GM21390 (cell line): ENCODE measurements at regions not wholly inside any gene's neighbourhood (a gene's known extent, or its start where the extent isn't known, plus 50 kb on each side); places are given as distances from the start of the nearest gene placed in this dataset.
"Not testable (repeated sequence)": the region's sequence is repeated elsewhere in the genome, so short reads cannot be mapped to it uniquely, and the experiment has no call there.

ENCODE experiments used
- ATAC-seq: cut with Tn5 transposase; IDR thresholded peaks from one replicate; pipeline ENCODE4 v1.9.1; 2021; ENCODE audit not compliant: unreplicated experiment

DNA sequence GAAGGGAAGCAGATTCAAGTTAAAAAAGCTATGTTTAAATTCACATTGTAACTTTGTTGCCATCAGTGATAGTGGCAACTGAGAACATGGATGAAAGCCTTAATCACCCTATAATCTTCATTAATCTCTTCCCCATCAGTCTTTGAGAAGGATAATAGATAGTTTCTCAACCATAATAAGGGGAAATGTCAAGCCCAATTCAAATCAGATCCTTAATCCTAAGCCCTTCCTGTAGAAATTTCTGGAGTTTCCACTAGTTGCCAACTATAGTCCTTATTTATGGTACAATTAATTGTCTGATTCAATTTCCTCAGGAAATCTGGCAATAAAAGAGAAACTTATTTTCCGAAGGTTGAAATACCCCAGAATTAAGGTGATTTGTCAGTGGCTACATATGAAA lies 431.8 kb downstream of the ZWINT start:
- no peak for ATAC-seq

GRCh38 chr10:55899472-55900147 lies 461.4 kb downstream of the ZWINT start:
- ATAC-seq: not testable (repeated sequence)

DNA sequence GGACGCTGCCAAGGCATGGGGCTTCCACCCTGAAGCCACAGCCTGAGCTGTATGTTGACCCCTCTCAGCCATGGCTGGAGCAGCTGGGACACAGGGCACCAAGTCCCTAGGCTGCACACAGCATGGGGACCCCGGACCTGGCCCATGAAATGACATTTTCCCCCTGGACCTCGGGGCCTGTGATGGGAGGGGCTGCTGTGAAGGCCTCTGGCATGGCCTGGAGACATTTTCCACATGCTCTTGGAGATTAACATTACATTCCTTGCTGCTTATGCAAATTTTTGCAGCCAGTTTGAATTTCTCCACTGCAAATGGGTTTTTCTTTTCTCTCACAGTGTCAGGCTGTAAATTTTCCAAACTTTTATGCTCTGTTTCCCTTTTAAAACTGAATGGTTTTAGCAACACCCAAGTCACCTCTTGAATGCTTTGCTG lies 463.6 kb downstream of the ZWINT start:
- ATAC-seq: no peak

DNA sequence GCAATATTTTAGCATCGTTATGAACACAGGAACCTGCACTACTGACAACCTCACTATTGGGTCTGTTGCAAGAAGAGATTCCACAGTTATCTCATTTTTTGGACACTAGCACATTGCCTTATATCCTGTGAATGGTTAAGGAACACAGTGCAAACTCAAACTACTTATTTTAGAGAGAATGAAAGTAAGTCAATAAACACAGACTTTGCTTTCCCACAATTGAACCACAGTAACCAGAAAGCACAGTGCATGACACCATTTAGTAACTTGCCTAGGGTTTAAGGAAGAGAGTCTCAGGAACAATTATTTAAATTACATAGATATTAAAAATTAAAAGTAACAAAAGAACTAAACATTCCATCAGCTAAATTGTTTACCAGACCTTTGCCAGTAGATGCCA lies 468.8 kb downstream of the ZWINT start:
- ATAC-seq: no peak

- ATAC-seq: no peak
Measured at GRCh38 chr10:55881588-55881987, 479.5 kb downstream of the ZWINT start.

- ATAC-seq: no peak
Measured at GRCh38 chr10:55873485-55873884, 487.6 kb downstream of the ZWINT start.

- ATAC-seq: no peak
Measured at GRCh38 chr10:55870186-55870585, 490.9 kb downstream of the ZWINT start.

- no peak for ATAC-seq
Measured at GRCh38 chr10:55867848-55868247, 493.2 kb downstream of the ZWINT start.

- ATAC-seq: no peak
Measured at GRCh38 chr10:55858730-55859129, 502.3 kb downstream of the ZWINT start.

DNA sequence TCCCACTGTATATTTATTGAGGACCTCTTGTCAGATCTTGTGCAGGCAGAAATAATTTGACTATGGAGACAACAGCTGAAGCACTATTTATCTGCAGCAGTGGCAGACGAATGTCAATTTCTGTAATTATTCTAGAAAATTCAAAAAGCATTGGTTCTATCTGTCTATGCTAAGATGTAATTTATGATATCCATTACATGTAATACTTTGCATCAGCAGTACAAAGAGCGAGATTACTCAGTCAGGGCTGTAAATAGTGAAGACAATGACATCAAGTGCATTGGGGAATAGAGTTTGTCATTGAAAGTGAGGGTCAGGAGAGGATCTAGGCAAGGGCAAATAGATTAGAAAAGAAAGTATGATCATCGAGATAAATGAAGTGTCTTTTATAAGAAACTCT lies 508.2 kb downstream of the ZWINT start:
- no peak for ATAC-seq

GRCh38 chr10:55837273-55837672 lies 523.8 kb downstream of the ZWINT start:
- ATAC-seq: no peak

GRCh38 chr10:55822096-55822495 lies 539.0 kb downstream of the ZWINT start:
- no peak for ATAC-seq

DNA sequence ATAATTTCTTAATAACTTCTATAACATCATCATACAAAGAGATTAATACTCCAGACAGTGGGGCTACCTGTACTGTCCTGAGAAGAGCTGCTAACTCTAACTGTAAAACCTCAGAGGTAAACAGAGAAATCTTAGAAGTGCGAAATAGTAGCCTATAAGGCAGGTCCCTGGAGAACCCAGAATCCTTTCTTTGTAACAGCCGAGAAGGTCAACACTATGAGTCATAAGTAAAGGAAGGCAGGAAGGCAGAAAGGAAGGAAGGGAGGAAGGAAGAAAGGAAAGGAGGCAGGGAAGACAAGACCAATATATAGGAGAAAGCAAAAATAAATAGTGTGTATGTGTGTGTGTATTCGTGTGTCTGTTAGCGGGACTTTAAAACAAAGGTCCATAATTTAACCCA lies 540.6 kb downstream of the ZWINT start:
- ATAC-seq: no peak

- ATAC-seq: no peak
Measured at GRCh38 chr10:55820071-55820470, 541.0 kb downstream of the ZWINT start.

DNA sequence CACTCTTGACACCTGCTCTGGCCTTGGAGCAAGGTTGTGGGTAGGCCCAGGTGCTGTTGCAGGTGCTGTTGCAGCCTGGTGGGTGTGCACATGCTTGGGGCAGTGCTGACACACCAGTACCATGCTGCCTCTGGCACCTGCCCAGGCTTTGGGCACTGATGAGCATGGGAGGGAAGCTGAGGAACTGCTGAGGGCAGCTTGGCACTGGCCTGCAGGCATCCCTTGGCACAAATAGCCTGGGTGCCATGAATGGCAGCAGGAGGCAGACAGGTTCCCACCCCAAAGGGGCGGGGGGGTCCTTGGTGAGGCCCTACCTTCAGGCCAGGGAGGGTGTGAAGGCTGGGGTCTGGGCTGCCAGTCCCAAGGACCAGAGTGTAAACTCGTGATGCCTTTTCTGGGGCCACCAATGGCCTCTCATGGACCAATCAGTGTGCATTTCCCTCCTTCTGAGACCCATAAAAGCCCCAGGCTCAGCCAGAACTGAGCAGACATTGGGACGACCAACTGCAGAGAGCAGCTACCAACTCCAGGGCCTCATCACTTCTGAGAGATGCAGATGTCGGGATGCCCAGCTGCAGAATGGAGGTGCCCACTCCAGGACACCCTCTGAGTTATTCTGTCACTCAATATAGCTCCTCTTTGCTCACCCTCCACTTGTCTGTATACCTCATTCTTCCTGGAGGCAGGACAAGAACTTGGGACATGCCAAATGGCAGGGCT lies 547.4 kb downstream of the ZWINT start:
- ATAC-seq: no peak

DNA sequence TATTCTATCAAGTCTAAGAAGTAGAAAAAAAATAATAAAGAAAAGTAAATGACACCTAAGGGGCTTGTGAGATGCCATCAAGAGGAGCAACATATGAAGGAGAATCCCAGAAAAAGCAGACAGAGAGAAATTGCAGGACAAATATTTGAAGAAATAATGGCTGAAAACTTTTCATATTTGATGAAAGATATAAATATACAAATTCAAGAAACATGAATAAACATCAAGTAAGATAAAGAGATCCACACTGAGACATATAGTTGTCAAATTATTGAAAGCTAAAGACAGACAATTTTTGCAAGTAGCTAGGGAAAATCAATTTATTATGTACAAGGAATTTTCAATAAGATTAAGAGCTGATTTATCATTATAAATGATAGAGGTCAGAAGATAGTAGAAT lies 558.0 kb downstream of the ZWINT start:
- ATAC-seq: no peak

- no peak for ATAC-seq
Measured at GRCh38 chr10:55801353-55801661, 559.8 kb downstream of the ZWINT start.

- ATAC-seq: no peak
Measured at GRCh38 chr10:55800602-55801352, 560.3 kb downstream of the ZWINT start.

DNA sequence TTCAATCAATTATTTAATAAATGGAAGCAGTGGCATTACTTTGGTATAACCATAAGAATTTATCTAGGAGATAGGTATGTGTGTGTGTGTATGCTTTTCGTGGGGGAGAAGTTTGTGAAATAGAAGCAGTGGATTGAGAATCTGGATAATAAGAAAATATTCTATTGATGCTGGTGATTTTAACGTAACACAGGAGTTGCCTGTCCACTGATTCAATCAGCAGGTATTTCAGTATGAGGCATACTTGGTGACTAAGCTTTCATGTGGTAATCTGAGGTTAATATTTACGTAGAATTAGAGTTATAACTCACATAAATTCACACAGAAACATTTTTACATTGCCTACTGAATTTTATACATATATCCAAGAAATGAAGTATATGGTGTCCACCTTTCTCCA lies 568.0 kb downstream of the ZWINT start:
- ATAC-seq: no peak

DNA sequence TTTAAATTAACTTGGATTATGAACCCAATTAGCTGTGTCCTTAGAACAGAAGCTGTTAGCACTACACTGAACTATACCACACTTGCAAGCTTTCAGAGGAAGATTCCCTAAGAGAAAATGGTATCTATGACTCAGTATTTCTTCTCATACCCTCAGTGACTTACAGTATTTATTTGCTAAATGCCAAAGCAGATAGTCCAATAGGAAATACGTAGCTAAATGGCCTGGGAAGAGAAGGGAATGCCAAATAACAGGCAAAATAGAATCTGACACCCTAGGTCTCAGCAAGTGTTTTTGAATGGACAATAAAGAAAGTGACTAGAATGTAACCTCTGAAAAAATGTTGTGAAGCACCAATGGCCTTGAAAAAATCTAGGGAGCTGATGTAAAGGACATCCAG lies 570.8 kb downstream of the ZWINT start:
- ATAC-seq: not testable (repeated sequence)

GRCh38 chr10:55786461-55787050 lies 574.5 kb downstream of the ZWINT start:
- no peak for ATAC-seq

DNA sequence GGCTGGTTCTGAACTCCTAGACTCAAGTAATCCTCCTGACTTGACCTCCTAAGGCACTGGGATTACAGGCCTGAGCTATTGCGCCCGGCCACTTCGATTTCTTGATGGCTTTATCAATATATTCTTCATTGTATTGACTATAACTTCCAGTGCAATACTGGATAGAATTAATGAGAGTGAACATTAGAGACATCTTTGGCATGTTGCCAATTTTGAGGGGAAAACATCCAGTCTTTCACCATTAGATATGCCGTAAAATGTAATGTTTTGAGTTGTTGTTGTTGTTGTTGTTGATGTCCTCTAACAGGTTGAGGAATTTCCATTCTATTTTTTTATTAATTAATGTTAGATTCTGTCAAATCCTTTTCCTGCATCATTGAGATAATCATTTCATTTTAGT lies 578.9 kb downstream of the ZWINT start:
- ATAC-seq: no peak
